Esophagus muscularis mucosa (tissue), 4 donors: ENCODE measurements at regions not wholly inside any gene's neighbourhood (a gene's known extent, or its start where the extent isn't known, plus 50 kb on each side); places are given as distances from the start of the nearest gene placed in this dataset.

Experiments used
- DNase-seq: peaks from one replicate; pipeline ENCODE4 v3.0.0-alpha.2; 2017; ENCODE audit errors: extremely low spot score
- H3K27ac ChIP-seq, 4 donors: fragments of 200-600 bp; sonication (generic); replicated peaks in 1 of 4; 1 replicate in 3 of 4; 2 replicates in 1 of 4; pipeline ENCODE4 v1.5.1; 2016 to 2019; ENCODE audit warnings: mild to moderate bottlenecking in 1 of 4
- H3K27me3 ChIP-seq, 4 donors: fragments of 200-600 bp; sonication (generic); one replicate each; pipeline versions ENCODE4 v1.5.1 to v1.6.0; 2016 to 2019
- H3K36me3 ChIP-seq, 4 donors: fragments of 200-600 bp; sonication (generic); one replicate each; pipeline ENCODE4 v1.5.1; 2016 to 2019
- H3K4me1 ChIP-seq, 4 donors: fragments of 200-600 bp; sonication (generic); one replicate each; pipeline ENCODE4 v1.5.1; 2016 to 2019
- H3K4me3 ChIP-seq, 4 donors: fragments of 200-600 bp; sonication (generic); 1 replicate in 2 of 4; 2 replicates in 2 of 4; pipeline ENCODE4 v1.5.1; 2016 to 2019; ENCODE audit warnings: mild to moderate bottlenecking in 4 of 4, moderate library complexity in 1 of 4
- H3K9me3 ChIP-seq, 4 donors: fragments of 200-600 bp; sonication (generic); 1 replicate in 3 of 4; 2 replicates in 1 of 4; pipeline ENCODE4 v1.5.1; 2016 to 2019
- CTCF ChIP-seq, 3 experiments: fragments of 200-600 bp in 2 of 3; fragments of 450-650 bp in 1 of 3; sonication (generic) in 2 of 3; IDR thresholded peaks; one replicate each; pipeline ENCODE4 v1.5.1; 2017 to 2019; ENCODE audit warnings: antibody characterized with exemption in 3 of 3, mild to moderate bottlenecking in 2 of 3, moderate library complexity in 1 of 3
- EP300 ChIP-seq: sonication (generic); formaldehyde crosslinking; IDR thresholded peaks from one replicate; pipeline ENCODE4 v1.6.1; 2017; ENCODE audit warnings: antibody characterized with exemption
- POLR2A ChIP-seq: fragments of 450-650 bp; IDR thresholded peaks from one replicate; pipeline ENCODE4 v1.6.1; 2017; ENCODE audit warnings: antibody characterized with exemption, moderate library complexity, mild to moderate bottlenecking, low read depth
- POLR2AphosphoS5 ChIP-seq, 2 donors: sonication (generic); formaldehyde crosslinking; IDR thresholded peaks; one replicate each; pipeline ENCODE4 v1.6.1; 2017; ENCODE audit warnings: antibody characterized with exemption in 2 of 2
- WGBS: methylation state at CpG from one replicate; pipeline ENCODE4 v1.1.5; 2018; 5-methylcytosine and 5-hydroxymethylcytosine counted together
- intact Hi-C: fragments of 100-400 bp; cut with DNase I; formaldehyde crosslinking; loops from one replicate; pipeline ENCODE4 v1.15.1; 2023

GRCh38 chr22:48858856-48859255 is 968.8 kb downstream of the BRD1 start:
- Histone ChIP-seq H3K4me1 (no peaks in the 10 kb centered on the region), H3K27me3 (peaks cover 0 to 25% (median 0%) of the 10 kb centered on the region in 4 donors), H3K9me3 (no peaks in the 10 kb centered on the region), H3K4me3 (no peak overlapping the region), H3K36me3 (no peaks in the 10 kb centered on the region), H3K27ac (no peak overlapping the region)
- 93% methylated on average over 2 of the region's 2 CpGs for WGBS
- DNase-seq, result no peak
- TF ChIP-seq CTCF (IDR thresholded peaks at IDR 0.05), result no peak
- TF ChIP-seq POLR2A, result no peak
- TF ChIP-seq POLR2AphosphoS5 (IDR thresholded peaks at IDR 0.05), result no peak
- TF ChIP-seq EP300, result no peak
- intact Hi-C loops, result no loop called here

GRCh38 chr22:48858121-48858520 is 969.6 kb downstream of the BRD1 start:
- peaks cover 0 to 19% (median 0%) of the 10 kb centered on the region in 4 donors for H3K27me3 ChIP-seq
- intact Hi-C loops, result no loop called here

GRCh38 chr22:48857202-48857805 is 970.4 kb downstream of the BRD1 start:
- TF ChIP-seq POLR2AphosphoS5 (IDR thresholded peaks at IDR 0.05), result no peak
- no peak for TF ChIP-seq POLR2A
- no peak for TF ChIP-seq CTCF (IDR thresholded peaks at IDR 0.05)
- no peak for TF ChIP-seq EP300
- Histone ChIP-seq H3K27me3 (peaks cover 0 to 16% (median 0%) of the 10 kb centered on the region in 4 donors), H3K36me3 (no peaks in the 10 kb centered on the region), H3K27ac (no peak overlapping the region), H3K4me3 (no peak overlapping the region), H3K4me1 (no peaks in the 10 kb centered on the region), H3K9me3 (no peaks in the 10 kb centered on the region)
- intact Hi-C loops, result no loop called here
- no peak for DNase-seq
- 81% methylated on average over 13 of the region's 13 CpGs for WGBS

More at GRCh38 chr22:48858121-48858520, 969.6 kb downstream of the BRD1 start:
- WGBS, result 82% methylated on average over 9 of the region's 9 CpGs
- H3K4me1 ChIP-seq, result no peaks in the 10 kb centered on the region
- H3K36me3 ChIP-seq, result no peaks in the 10 kb centered on the region
- no peak for TF ChIP-seq POLR2AphosphoS5 (IDR thresholded peaks at IDR 0.05)
- no peak for TF ChIP-seq POLR2A
- no peak for TF ChIP-seq CTCF (IDR thresholded peaks at IDR 0.05)
- no peak for TF ChIP-seq EP300
- H3K9me3 ChIP-seq, result no peaks in the 10 kb centered on the region
- no peak for DNase-seq
- H3K27ac ChIP-seq, result no peak overlapping the region
- no peak overlapping the region for H3K4me3 ChIP-seq

- peaks cover 0 to 12% (median 0%) of the 10 kb centered on the region in 4 donors for H3K27me3 ChIP-seq
- H3K27ac ChIP-seq, result no peak overlapping the region
- WGBS, result 100% methylated on average over 1 of the region's 8 CpGs
- no peak for DNase-seq
- TF ChIP-seq EP300 (no peak), CTCF (IDR thresholded peaks at IDR 0.05) (no peak), POLR2A (no peak), POLR2AphosphoS5 (IDR thresholded peaks at IDR 0.05) (no peak)
- H3K9me3 ChIP-seq, result no peaks in the 10 kb centered on the region
- H3K36me3 ChIP-seq, result no peaks in the 10 kb centered on the region
- intact Hi-C loops, result no loop called here
- H3K4me1 ChIP-seq, result no peaks in the 10 kb centered on the region
- H3K4me3 ChIP-seq, result no peak overlapping the region
Measured at GRCh38 chr22:48856308-48856615, 971.4 kb downstream of the BRD1 start.

- H3K27me3 ChIP-seq, result peaks cover 0 to 12% (median 0%) of the 10 kb centered on the region in 4 donors
- 78% methylated on average over 6 of the region's 9 CpGs for WGBS
- no peak overlapping the region for H3K27ac ChIP-seq
- H3K36me3 ChIP-seq, result no peaks in the 10 kb centered on the region
- intact Hi-C loops, result no loop called here
- H3K4me3 ChIP-seq, result no peak overlapping the region
- no peak for DNase-seq
- no peak for TF ChIP-seq CTCF (IDR thresholded peaks at IDR 0.05)
- no peaks in the 10 kb centered on the region for H3K4me1 ChIP-seq
- H3K9me3 ChIP-seq, result no peaks in the 10 kb centered on the region
Measured at GRCh38 chr22:48855593-48856307, 971.9 kb downstream of the BRD1 start.
